Limb (tissue), 2 donors: ENCODE measurements at regions not wholly inside any gene's neighbourhood (a gene's known extent, or its start where the extent isn't known, plus 50 kb on each side); places are given as distances from the start of the nearest gene placed in this dataset.
"Not testable (repeated sequence)": the region's sequence is repeated elsewhere in the genome, so short reads cannot be mapped to it uniquely, and the experiment has no call there.

Experiments used
- DNase-seq, 2 donors: peaks; one replicate each; pipeline ENCODE4 v3.0.0-alpha.2; 2016; ENCODE audit errors: extremely low spot score in 2 of 2

DNA sequence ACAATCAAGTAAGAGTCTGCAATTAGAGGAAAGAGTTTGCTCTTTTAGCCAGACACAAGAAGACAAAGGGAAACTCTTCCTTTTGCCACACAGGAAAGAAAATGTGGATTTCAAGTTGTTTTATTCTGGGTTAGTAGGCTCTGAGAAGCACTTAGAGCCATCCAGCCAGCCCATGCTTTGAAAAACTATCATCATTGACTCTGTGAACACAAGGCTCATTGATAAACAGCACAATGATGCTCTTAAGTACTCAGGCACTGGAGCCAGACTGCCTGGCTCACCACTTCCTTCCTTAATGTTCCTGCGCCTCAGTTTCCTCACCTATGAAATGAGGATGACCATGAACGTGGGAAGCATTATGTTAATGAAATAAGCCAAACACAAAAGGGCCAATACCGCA is 150.2 kb upstream of the EEA1 start:
- no peak for DNase-seq

- no peak for DNase-seq
These were observed 150.9 kb upstream of the EEA1 start for GRCh38 chr12:93079976-93080375.

- DNase-seq: no peak
These were observed 151.4 kb upstream of the EEA1 start for GRCh38 chr12:93080452-93080851.

DNA sequence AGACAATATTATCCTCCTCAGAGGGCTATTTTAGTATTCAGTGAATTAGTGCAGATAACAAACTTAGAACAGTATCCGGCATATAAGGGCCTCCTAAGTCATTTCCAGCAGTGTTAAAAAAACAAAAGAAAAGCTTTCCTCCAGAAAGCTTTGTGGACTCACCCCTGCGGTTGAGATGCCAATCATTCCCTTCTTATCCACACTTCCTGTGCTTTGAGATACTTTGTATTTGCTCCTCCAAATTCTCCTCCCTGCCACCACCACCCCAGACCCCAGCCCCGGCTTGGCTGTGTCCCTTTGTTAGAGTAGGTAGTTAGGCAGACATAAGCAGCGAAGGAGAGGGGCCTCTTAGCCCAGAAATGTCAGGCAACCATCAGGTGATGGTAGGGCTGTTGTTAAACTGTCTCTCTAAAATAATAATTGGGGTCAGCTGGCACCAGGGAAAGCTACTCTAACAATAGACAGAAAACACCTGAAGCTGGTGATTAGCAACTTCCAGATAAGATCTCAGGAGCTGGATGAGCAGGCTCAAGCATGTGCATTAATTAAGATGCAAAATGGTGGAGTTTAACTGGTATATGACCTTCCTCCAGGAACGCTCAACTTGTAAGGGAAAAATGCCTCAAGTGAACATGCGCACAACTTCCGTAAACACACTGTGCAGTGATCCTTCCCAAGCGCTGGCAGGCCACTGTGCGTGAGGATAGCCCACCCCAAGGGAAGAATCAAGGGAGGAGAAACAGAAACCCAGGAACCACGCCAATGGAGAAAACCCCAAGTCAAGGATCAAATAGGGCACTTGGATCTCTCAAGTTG is 152.1 kb upstream of the EEA1 start:
- DNase-seq: no peak

- DNase-seq: no peak
These were observed 152.7 kb upstream of the EEA1 start for GRCh38 chr12:93081810-93082165.

GRCh38 chr12:93085383-93086287 is 156.5 kb upstream of the EEA1 start:
- DNase-seq: no peak

DNA sequence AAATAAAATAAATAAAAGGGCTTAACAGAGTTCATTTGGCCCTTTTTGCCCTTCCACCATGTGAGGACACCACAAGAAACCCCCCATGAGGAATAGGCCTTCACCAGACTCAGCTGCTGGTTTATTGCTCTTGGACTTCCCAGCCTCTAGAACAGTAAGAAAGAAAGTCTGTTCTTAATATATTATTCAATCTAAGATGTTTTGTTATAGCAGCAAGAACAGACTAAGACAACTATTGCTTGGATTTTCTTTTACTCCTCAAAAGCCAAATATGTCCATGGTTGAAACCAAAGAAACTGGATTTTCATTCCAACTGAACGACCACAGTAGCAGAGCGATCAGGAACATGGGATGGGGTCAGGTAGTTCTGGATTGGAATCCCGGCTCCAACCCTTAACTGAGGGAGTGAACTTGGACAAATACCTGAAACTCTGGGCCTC is 157.2 kb upstream of the EEA1 start:
- no peak for DNase-seq

DNA sequence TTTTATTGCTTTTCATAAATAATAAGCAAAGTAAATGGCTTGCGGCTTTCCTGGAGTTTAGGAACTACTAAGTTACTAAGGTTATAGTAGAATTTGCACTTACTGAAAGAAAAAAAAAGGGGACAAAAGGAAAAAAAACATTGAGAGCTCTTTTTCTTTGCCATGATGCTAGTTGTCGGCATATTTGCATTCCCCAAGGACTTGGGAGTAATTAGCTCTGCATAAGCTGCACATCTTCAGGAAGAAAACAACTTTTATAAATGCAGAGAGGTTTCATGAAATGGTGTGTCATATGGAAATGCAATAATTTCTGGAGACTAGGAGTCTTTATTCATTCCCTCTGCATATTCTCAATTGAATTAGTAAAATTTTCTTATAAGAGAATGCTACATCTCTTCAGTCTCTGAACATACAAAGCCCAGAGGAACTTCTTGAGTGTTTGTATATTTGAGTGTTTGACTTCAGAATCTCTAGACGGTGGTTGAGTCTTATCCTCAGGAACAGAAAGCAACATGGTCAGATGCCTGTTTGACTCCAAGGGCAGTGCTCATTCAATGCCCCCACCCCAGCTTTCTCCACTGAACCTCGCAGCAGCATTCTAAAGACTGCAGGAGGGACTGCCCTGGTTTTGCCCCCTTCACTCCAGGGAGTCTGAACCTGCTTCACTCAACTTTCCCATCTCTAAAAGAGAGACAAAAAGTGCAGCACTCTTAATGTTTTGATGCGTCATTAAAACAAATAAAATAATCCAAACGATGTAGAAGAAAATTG is 158.9 kb upstream of the EEA1 start:
- no peak for DNase-seq

GRCh38 chr12:93089805-93090569 is 160.9 kb upstream of the EEA1 start:
- no peak for DNase-seq

DNA sequence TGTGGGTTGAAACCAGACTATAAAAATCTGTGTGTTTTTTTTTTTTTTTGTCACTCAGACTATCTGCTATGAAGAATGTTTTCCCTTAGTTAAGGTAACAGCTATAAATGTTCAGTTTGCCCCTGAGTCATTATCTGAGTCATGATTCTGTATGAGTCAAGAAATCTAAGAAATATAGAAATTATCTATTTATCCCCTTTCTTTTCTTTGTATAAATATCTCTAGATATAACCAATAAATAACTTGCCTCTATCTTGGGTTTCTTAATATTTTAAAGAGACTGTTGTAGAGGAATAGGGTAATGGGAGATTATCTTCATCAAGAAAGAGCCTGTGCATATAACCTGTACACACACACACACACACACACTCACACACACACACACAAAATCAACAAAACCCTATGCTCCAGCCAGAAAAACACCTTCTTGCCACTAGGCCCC is 161.7 kb upstream of the EEA1 start:
- DNase-seq: no peak

GRCh38 chr12:93091886-93092648 is 163.0 kb upstream of the EEA1 start:
- DNase-seq: no peak

GRCh38 chr12:93092649-93092945 is 163.5 kb upstream of the EEA1 start:
- DNase-seq: no peak

- DNase-seq: no peak
These were observed 164.1 kb upstream of the EEA1 start for GRCh38 chr12:93093243-93093642.

GRCh38 chr12:93094222-93094621 is 165.1 kb upstream of the EEA1 start:
- not testable (repeated sequence) for DNase-seq

DNA sequence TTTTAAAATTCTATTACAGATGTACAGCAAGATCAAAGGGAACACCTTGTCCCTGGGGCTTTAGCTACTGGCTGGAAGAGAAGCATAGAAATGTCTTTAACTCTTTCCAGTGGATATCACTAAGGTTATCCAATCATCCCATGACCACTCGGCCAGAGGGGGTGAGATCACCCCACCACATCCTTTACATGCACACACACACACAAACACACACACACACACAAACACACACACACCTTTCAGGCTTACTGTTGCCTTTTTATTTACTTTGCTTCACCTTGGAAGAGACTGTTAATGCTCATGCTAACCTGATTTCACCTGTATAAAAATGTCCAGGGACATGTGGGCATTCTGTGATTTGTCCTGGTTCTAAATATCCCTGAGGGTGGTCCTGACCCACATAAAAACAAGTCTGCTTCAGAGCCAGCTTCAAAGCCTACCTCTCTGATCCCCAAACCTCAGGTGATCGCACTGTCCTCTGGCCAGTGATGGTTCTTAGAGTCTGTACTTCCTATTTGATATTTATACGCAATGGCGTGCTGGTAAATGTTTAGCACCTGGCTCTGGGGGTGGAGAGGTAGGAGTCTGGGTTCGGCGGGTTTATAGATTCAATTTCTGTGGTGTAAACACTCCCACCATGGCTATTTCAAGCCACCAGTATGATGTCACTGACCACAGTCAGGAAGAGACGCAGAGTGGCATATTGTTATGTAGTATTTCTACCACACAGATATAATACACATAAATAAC is 166.1 kb upstream of the EEA1 start:
- DNase-seq: no peak

DNA sequence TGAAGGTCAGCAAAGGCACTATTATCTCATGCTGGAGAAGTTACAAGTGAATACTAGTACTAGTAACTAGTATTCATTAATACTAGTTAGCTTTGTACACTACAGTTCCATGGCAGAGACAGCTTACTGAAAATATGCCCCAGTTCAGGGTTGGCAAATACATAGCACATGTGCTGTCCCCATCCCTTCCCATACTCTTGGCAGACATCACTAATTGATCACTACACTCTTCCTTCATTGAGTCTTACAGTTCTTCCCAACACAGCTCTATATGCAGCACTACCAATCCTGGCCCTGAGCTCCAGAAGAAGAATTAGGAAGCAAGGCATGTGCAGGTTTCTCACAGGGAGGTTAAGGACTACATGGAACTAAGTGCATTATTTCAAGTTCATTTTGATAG is 168.3 kb upstream of the EEA1 start:
- DNase-seq: no peak

DNA sequence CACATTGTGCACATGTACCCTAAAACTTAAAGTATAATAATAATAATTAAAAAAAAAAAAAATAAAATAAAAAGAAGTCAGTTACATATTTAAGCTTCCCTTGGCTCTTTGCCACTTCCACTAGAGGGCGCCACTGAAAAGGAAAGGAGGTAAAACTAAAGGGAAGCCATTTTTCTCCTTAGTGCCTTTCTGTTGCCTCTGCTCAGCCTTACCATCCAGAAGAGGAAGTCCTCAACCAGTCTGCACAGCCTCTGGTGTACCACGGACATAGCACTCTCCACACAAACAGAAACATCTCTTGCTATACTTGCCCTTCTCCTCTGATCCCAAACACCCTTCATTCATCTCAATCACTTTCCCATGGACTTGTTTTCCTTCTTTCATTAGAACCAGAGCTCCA is 169.0 kb upstream of the EEA1 start:
- no peak for DNase-seq

DNA sequence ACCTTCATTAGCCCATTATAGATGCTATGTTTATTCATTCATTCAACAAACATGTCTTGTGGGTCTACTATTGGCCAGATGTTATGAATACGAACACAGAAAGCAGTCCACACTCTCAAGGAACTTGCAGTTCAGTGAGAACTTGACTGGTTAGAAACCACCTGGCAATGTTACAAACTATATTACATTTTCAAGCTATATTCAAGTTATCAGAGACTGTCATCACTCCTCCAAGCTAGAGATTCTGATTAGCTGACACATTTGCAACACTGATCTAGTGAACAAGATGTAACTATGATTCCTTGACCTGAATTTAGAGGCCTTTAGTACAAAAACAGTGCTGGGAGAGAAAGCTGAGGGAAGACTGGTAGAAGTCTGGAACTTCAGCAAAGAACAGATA is 170.7 kb upstream of the EEA1 start:
- no peak for DNase-seq

- no peak for DNase-seq
These were observed 171.5 kb upstream of the EEA1 start for GRCh38 chr12:93100610-93101009.

GRCh38 chr12:93101367-93101766 is 172.3 kb upstream of the EEA1 start:
- no peak for DNase-seq
